ENCODE measurements at regions not wholly inside any gene's neighbourhood (a gene's known extent, or its start where the extent isn't known, plus 50 kb on each side); places are given as distances from the start of the nearest gene placed in this dataset.

DNA sequence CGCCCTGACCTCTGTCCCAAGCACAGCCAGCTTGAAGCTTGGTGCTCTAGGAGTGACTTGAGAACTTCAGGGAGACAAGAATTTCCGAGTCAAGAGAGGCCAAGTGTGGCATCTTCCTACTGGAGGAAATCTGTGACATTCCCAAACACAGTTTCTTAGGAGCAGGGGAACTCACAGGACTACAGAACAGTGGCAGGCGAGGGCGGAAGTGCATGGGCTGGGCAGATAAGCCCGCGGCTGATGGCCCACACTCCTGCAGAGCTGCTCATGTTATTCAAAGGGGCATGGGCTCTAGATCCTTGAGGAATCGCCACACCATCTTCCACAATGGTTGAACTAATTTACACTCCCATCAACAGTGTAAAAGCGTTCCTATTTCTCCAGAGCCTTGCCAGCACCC, 168.8 kb downstream of the KATNAL1 start:
- DNase-seq (ENCODE audit: extremely low read depth, insufficient read length): no peak

DNA sequence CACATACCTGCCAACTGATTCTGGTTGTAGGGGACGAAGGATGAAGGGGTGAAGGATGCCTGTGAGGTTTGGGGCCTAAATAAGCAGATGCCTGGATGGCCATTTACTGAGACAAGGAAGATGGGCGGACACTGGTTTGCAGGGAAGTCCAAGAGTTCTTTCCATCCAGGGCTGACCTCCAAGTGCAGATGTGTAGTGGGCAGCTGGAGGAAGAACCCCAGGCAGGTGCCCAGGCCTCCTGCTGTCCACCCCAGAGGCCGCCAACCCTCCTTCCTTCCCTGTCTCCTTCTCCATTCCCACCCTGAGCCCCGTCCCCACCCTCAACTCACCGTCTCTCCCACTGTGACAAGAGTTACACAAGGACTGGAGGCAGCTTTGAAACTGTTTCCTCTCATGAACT, 171.5 kb downstream of the KATNAL1 start:
- DNase-seq (ENCODE audit: extremely low read depth, insufficient read length): no peak
- TF ChIP-seq, protein P1, sequence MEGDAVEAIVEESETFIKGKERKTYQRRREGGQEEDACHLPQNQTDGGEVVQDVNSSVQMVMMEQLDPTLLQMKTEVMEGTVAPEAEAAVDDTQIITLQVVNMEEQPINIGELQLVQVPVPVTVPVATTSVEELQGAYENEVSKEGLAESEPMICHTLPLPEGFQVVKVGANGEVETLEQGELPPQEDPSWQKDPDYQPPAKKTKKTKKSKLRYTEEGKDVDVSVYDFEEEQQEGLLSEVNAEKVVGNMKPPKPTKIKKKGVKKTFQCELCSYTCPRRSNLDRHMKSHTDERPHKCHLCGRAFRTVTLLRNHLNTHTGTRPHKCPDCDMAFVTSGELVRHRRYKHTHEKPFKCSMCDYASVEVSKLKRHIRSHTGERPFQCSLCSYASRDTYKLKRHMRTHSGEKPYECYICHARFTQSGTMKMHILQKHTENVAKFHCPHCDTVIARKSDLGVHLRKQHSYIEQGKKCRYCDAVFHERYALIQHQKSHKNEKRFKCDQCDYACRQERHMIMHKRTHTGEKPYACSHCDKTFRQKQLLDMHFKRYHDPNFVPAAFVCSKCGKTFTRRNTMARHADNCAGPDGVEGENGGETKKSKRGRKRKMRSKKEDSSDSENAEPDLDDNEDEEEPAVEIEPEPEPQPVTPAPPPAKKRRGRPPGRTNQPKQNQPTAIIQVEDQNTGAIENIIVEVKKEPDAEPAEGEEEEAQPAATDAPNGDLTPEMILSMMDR (IDR thresholded peaks at IDR 0.05; ENCODE audit: insufficient read depth, low read length, poor library complexity, severe bottlenecking): no peak
- no peak overlapping the region for H3K4me3 ChIP-seq (replicated peaks; ENCODE audit: low read depth, low read length)
- no peaks in the 10 kb centered on the region for H3K27me3 ChIP-seq (replicated peaks; ENCODE audit: control insufficient read depth, insufficient read depth, low read length)
- no peaks in the 10 kb centered on the region for H3K36me3 ChIP-seq (ENCODE audit: control insufficient read depth, insufficient read depth, low read length)

More for the DNA sequence above, 168.8 kb downstream of the KATNAL1 start:
- no peak overlapping the region for H3K4me3 ChIP-seq (replicated peaks; ENCODE audit: low read depth, low read length)
- H3K36me3 ChIP-seq (ENCODE audit: control insufficient read depth, insufficient read depth, low read length): no peaks in the 10 kb centered on the region
- no peaks in the 10 kb centered on the region for H3K27me3 ChIP-seq (replicated peaks; ENCODE audit: control insufficient read depth, insufficient read depth, low read length)
- TF ChIP-seq, protein P1 (IDR thresholded peaks at IDR 0.05; ENCODE audit: insufficient read depth, low read length, poor library complexity, severe bottlenecking): no peak

DNA sequence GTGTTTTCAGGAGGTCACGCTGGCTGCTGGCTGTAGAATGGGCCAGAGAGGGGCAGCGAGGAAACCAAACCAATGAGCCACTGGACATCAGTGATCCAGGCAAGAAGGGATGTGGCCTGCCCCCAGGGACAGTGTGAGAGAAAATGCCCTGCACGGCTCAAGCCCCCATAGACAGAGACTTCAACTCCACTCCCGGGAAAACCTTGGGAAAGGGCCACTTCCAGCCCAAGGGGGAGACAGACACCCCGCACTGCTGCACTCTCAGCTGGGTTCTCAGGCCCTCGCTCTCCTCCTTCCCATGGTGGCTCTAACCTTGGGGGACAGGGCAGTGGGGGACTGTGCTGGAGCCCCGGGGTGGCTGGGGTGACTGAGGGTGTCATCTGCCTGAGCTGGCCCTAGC, 172.0 kb downstream of the KATNAL1 start:
- no peak for DNase-seq (ENCODE audit: extremely low read depth, insufficient read length)
- Histone ChIP-seq H3K4me3 (replicated peaks; ENCODE audit: low read depth, low read length) (no peak overlapping the region), H3K27me3 (replicated peaks; ENCODE audit: control insufficient read depth, insufficient read depth, low read length) (no peaks in the 10 kb centered on the region), H3K36me3 (ENCODE audit: control insufficient read depth, insufficient read depth, low read length) (no peaks in the 10 kb centered on the region)
- TF ChIP-seq, protein P1 (IDR thresholded peaks at IDR 0.05; ENCODE audit: insufficient read depth, low read length, poor library complexity, severe bottlenecking): no peak

DNA sequence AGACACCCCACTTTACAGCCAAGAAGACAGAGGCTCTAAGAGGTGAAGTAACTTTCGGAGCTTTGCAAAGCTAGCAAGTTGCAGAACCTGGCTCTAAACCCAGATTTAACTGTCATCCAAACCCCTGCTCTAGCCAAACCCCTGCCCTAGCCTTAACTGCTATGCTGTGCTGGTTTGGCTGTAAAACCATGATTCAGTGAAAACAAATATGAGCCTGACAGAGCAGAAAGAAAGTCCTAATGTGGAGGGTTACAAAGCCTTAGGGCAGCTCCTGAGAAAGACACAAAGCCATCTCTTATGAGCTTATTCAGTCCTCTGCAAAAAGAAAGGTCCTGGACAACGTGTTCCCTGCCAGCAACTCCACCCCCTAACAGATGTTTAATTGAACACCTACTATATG, 172.8 kb downstream of the KATNAL1 start:
- H3K36me3 ChIP-seq (ENCODE audit: control insufficient read depth, insufficient read depth, low read length): no peaks in the 10 kb centered on the region
- H3K4me3 ChIP-seq (replicated peaks; ENCODE audit: low read depth, low read length): no peak overlapping the region
- H3K27me3 ChIP-seq (replicated peaks; ENCODE audit: control insufficient read depth, insufficient read depth, low read length): no peaks in the 10 kb centered on the region
- no peak for DNase-seq (ENCODE audit: extremely low read depth, insufficient read length)
- TF ChIP-seq, protein P1 (IDR thresholded peaks at IDR 0.05; ENCODE audit: insufficient read depth, low read length, poor library complexity, severe bottlenecking): no peak

DNA sequence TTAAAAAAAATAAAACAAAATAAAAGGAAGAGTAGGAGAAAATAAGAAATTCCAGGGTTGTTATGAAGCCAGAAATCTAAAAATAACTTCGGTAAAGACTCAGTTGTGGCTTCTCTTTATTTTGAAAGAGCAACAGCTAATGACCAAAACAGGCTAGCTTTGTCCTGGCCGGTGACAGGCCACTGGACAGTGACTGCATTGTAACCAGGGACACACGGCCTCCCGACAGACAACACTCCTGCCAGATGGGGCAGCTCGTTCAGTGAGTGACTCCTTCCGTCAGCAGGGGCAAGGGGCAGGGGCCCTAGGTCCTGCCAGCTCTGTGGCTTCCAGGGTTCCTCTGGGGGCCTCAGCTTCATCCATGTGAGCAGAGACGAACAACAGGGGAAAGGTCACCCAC, 173.4 kb downstream of the KATNAL1 start:
- TF ChIP-seq, protein P1 (IDR thresholded peaks at IDR 0.05; ENCODE audit: insufficient read depth, low read length, poor library complexity, severe bottlenecking): no peak
- Histone ChIP-seq H3K27me3 (replicated peaks; ENCODE audit: control insufficient read depth, insufficient read depth, low read length) (no peaks in the 10 kb centered on the region), H3K4me3 (replicated peaks; ENCODE audit: low read depth, low read length) (no peak overlapping the region), H3K36me3 (ENCODE audit: control insufficient read depth, insufficient read depth, low read length) (no peaks in the 10 kb centered on the region)
- no peak for DNase-seq (ENCODE audit: extremely low read depth, insufficient read length)

DNA sequence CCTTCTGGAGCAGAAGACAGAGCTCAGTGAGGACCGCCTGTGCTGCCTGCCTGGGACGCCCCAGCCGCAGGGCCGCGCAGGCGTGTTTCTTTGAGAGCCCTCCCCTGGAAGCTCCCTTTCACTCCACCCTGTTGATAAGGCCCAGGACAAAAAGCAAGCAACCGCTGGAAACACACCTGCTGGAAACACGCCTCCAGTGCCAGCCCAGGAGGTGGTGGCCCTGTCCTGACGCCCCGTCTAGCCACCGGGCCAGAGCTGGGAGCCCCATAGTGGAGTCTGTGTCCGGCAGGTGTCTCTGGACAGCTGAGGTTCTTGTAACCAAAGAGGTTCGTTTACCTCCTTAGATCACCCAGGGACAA, 173.8 kb downstream of the KATNAL1 start:
- TF ChIP-seq, protein P1 (IDR thresholded peaks at IDR 0.05; ENCODE audit: insufficient read depth, low read length, poor library complexity, severe bottlenecking): no peak
- H3K4me3 ChIP-seq (replicated peaks; ENCODE audit: low read depth, low read length): no peak overlapping the region
- DNase-seq (ENCODE audit: extremely low read depth, insufficient read length): no peak
- no peaks in the 10 kb centered on the region for H3K36me3 ChIP-seq (ENCODE audit: control insufficient read depth, insufficient read depth, low read length)
- H3K27me3 ChIP-seq (replicated peaks; ENCODE audit: control insufficient read depth, insufficient read depth, low read length): no peaks in the 10 kb centered on the region
